Type B pancreatic cell (in vitro differentiated cells): ENCODE measurements at regions not wholly inside any gene's neighbourhood (a gene's known extent, or its start where the extent isn't known, plus 50 kb on each side); places are given as distances from the start of the nearest gene placed in this dataset.

Experiments used
- DNase-seq: peaks from one replicate; pipeline ENCODE4 v3.0.0; 2021; ENCODE audit warnings: mixed read lengths; ENCODE audit not compliant: unreplicated experiment; ENCODE audit errors: extremely low spot score
- H3K27ac Mint-ChIP-seq: 2 replicates; pipeline ENCODE4 v1.8.0; 2021; ENCODE audit warnings: mild to moderate bottlenecking, mixed read lengths
- H3K27me3 Mint-ChIP-seq: 2 replicates; pipeline ENCODE4 v1.8.0; 2021; ENCODE audit warnings: mixed read lengths
- H3K36me3 Mint-ChIP-seq: 2 replicates; pipeline ENCODE4 v1.8.0; 2021; ENCODE audit warnings: mixed read lengths
- H3K4me1 Mint-ChIP-seq: one replicate; pipeline ENCODE4 v1.8.0; 2021; ENCODE audit warnings: mixed read lengths; ENCODE audit not compliant: unreplicated experiment
- H3K4me3 Mint-ChIP-seq: 2 replicates; pipeline ENCODE4 v1.8.0; 2021; ENCODE audit warnings: mild to moderate bottlenecking, mixed read lengths
- H3K9me3 Mint-ChIP-seq: 2 replicates; pipeline ENCODE4 v1.8.0; 2021; ENCODE audit warnings: mixed read lengths
- TF ChIP-seq, protein P1 (sequence below): fragments of 200-600 bp; sonication (generic); conservative IDR thresholded peaks from 2 replicates; pipeline ENCODE4 v1.5.0; 2021; ENCODE audit warnings: antibody characterized with exemption, mild to moderate bottlenecking

DNA sequence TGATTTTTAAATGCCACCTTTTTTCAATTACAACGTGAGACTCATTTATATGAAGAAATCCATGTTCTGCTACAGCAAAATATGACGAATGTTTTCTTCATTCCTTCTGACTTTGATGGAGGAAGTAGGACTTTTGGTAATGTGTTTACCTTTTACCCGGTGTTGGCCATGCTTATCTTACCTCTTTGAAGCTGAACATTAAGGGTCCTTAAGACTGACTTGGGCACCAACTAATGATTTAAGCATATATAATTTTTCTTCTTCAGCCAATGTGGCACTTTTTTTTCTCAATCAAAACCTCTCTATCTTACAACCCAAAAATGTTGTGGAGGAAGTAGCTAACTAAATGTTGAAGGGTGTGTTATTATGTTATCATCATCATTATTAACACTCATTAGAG lies 337.5 kb downstream of the EPHA7 start:
- H3K27me3 Mint-ChIP-seq = no peaks in the 10 kb centered on the region
- peaks cover 11% of the 10 kb centered on the region for H3K9me3 Mint-ChIP-seq
- H3K36me3 Mint-ChIP-seq = no peaks in the 10 kb centered on the region
- TF ChIP-seq, protein P1, sequence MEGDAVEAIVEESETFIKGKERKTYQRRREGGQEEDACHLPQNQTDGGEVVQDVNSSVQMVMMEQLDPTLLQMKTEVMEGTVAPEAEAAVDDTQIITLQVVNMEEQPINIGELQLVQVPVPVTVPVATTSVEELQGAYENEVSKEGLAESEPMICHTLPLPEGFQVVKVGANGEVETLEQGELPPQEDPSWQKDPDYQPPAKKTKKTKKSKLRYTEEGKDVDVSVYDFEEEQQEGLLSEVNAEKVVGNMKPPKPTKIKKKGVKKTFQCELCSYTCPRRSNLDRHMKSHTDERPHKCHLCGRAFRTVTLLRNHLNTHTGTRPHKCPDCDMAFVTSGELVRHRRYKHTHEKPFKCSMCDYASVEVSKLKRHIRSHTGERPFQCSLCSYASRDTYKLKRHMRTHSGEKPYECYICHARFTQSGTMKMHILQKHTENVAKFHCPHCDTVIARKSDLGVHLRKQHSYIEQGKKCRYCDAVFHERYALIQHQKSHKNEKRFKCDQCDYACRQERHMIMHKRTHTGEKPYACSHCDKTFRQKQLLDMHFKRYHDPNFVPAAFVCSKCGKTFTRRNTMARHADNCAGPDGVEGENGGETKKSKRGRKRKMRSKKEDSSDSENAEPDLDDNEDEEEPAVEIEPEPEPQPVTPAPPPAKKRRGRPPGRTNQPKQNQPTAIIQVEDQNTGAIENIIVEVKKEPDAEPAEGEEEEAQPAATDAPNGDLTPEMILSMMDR = no peak
- H3K27ac Mint-ChIP-seq = peak overlapping the region; percentile 85
- peaks cover 20% of the 10 kb centered on the region for H3K4me1 Mint-ChIP-seq
- H3K4me3 Mint-ChIP-seq = no peak overlapping the region
- DNase-seq = no peak

DNA sequence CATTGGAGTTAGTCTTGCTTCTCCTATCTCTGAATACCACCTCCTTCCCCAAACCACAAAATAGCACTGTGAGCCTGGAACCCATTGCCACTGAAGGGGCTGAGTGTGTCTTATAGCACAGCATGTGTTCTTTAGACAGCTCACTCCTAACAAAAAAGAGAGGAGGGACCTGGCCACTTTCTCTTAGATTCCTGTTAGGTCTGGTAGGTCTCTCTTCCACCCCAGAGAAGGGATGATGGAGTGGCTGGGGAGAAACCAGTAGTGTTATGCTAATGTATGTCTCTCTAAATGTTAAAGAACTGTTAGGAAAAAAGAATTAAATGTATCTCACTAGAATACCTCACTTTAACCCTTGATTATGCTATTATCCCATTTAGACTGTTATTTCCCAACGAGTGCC lies 340.3 kb downstream of the EPHA7 start:
- no peaks in the 10 kb centered on the region for H3K27me3 Mint-ChIP-seq
- TF ChIP-seq, protein P1 = no peak
- no peak overlapping the region for H3K4me3 Mint-ChIP-seq
- H3K4me1 Mint-ChIP-seq = peaks cover 20% of the 10 kb centered on the region
- no peak for DNase-seq
- no peak overlapping the region for H3K27ac Mint-ChIP-seq
- peaks cover 11% of the 10 kb centered on the region for H3K9me3 Mint-ChIP-seq
- H3K36me3 Mint-ChIP-seq = no peaks in the 10 kb centered on the region

DNA sequence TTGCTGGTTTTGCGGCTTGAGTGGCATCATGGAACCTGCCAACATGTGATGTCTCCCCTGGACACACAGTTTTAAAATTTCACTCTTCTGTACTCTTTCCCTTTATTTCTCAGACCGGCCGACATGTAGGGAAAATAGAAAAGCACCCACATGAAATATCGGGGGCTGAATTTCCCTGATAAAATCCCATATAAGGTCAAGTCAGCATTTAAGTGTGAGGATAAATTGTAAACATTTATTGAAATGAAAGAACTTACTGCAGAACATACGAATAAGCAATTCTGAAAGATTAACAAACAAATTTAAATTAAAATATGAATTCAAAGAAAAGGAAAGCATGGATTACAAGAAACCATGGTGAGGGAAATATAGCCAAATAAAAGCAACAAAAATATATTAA lies 345.5 kb downstream of the EPHA7 start:
- Mint-ChIP-seq H3K27me3 (no peaks in the 10 kb centered on the region), H3K4me1 (peaks cover 7% of the 10 kb centered on the region), H3K4me3 (no peak overlapping the region), H3K36me3 (peaks cover 4% of the 10 kb centered on the region), H3K9me3 (peaks cover 11% of the 10 kb centered on the region), H3K27ac (no peak overlapping the region)
- TF ChIP-seq, protein P1 = no peak
- DNase-seq = no peak

DNA sequence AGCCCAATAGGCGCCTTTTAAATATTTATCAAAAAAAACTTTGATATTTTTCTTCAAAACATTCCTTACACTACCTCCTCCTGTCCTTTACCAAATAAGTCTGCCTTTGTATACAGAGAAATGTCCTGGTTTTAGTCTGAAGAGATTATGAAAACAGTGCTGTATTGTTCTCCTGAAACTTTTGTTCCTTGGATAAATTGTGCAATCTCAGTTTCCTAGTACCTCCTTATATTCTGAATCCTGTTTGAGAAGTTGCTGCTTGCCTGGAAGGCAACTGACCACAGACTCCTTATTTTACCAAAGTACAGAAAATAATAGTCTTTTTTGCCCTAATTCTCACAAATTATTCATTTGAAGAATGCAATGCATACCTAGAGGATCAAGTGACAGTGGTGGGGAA lies 349.5 kb downstream of the EPHA7 start:
- no peak overlapping the region for H3K4me3 Mint-ChIP-seq
- H3K27me3 Mint-ChIP-seq = no peaks in the 10 kb centered on the region
- H3K36me3 Mint-ChIP-seq = peaks cover 4% of the 10 kb centered on the region
- no peak for DNase-seq
- no peak overlapping the region for H3K27ac Mint-ChIP-seq
- TF ChIP-seq, protein P1 = no peak
- H3K4me1 Mint-ChIP-seq = peaks cover 7% of the 10 kb centered on the region
- H3K9me3 Mint-ChIP-seq = peaks cover 5% of the 10 kb centered on the region

DNA sequence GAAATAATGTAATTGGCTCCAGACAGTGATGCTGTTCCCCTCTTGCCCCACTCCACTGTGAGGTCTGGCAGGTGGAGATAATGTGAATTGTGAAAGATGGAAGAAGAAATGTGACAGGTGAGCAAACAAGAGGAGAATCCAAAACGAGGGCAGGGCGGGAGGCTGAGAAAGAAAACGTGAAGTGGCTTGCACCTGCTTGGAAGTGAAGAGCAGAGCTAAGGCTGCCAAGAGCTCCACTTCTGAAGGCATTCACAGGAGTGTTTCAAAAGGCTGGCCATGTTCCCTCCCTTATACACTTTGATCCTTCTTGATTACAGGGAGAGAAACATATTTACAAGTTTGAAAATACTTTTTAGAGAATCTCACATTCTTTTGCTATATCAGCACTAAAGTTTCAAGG lies 359.4 kb downstream of the EPHA7 start:
- Mint-ChIP-seq H3K27ac (no peak overlapping the region), H3K4me3 (no peak overlapping the region), H3K36me3 (no peaks in the 10 kb centered on the region), H3K4me1 (no peaks in the 10 kb centered on the region), H3K9me3 (no peaks in the 10 kb centered on the region), H3K27me3 (no peaks in the 10 kb centered on the region)
- TF ChIP-seq, protein P1 = no peak
- no peak for DNase-seq

DNA sequence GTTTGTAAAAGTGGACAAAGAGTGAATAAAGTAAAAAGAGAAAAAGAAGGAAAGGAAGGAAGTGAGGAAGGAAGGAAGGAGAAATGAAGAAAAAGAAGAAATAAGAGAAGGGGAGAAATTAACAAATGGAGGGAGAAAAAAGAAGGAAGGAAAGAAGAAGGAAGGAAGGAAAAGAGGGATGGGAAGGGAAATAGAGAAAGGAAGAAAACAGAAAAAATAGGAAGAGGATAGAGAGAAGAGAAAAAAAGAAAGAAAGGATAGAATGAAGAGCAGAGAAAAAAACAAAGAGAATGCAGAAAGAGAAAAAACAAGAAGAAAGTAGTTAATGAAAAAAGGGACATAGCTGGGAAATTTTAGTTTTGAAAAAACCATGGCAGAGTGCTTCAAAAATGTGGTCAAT lies 361.8 kb downstream of the EPHA7 start:
- no peak overlapping the region for H3K4me3 Mint-ChIP-seq
- H3K9me3 Mint-ChIP-seq = peaks cover 10% of the 10 kb centered on the region
- TF ChIP-seq, protein P1 = no peak
- H3K27me3 Mint-ChIP-seq = no peaks in the 10 kb centered on the region
- H3K36me3 Mint-ChIP-seq = no peaks in the 10 kb centered on the region
- no peak for DNase-seq
- no peak overlapping the region for H3K27ac Mint-ChIP-seq
- H3K4me1 Mint-ChIP-seq = no peaks in the 10 kb centered on the region
